Peyer's patch (tissue), 4 donors: ENCODE measurements at regions not wholly inside any gene's neighbourhood (a gene's known extent, or its start where the extent isn't known, plus 50 kb on each side); places are given as distances from the start of the nearest gene placed in this dataset.
"Not testable (repeated sequence)": the region's sequence is repeated elsewhere in the genome, so short reads cannot be mapped to it uniquely, and the experiment has no call there.

Experiments
- CTCF ChIP-seq, 6 experiments: fragments of 450-650 bp in 4 of 6; fragments of 200-600 bp in 2 of 6; sonication (generic) in 1 of 6; IDR thresholded peaks; one replicate each; pipeline ENCODE4 v1.5.1; 2017 to 2019; ENCODE audit warnings: antibody characterized with exemption in 6 of 6, mild to moderate bottlenecking in 3 of 6, moderate library complexity in 1 of 6
- POLR2A ChIP-seq, 2 donors: fragments of 450-650 bp; IDR thresholded peaks; one replicate each; pipeline ENCODE4 v1.5.1; 2017; ENCODE audit warnings: antibody characterized with exemption in 2 of 2, mild to moderate bottlenecking in 2 of 2, moderate library complexity in 2 of 2

- not testable (repeated sequence) for TF ChIP-seq CTCF, POLR2A (IDR thresholded peaks at IDR 0.05)
Observed at GRCh38 chr1:120955961-120956360, 66.4 kb downstream of the PPIAL4A start.
